Neuronal stem cell (in vitro differentiated cells): ENCODE measurements at regions not wholly inside any gene's neighbourhood (a gene's known extent, or its start where the extent isn't known, plus 50 kb on each side); places are given as distances from the start of the nearest gene placed in this dataset. TPM values are rescaled to one million over a fixed set of nuclear protein-coding genes. Genes with fewer than 3 reads are reported as not detected.
"Not testable (repeated sequence)": the region's sequence is repeated elsewhere in the genome, so short reads cannot be mapped to it uniquely, and the experiment has no call there.

ENCODE experiments used
- DNase-seq: peaks from one replicate; pipeline ENCODE4 v3.0.0-alpha.2; 2013; ENCODE audit warnings: low spot score
- H2AFZ ChIP-seq: one replicate; pipeline ENCODE4 v1.6.1; 2013; ENCODE audit warnings: mild to moderate bottlenecking, low read length, inconsistent platforms
- H2AK5ac ChIP-seq: 2 replicates; pipeline ENCODE4 v1.6.1; 2013; ENCODE audit warnings: low read depth, mild to moderate bottlenecking, inconsistent platforms, low read length, moderate library complexity, mixed read lengths
- H2BK120ac ChIP-seq: 2 replicates; pipeline ENCODE4 v1.6.1; 2013; ENCODE audit warnings: low read depth, mild to moderate bottlenecking, inconsistent platforms, low read length, moderate library complexity, mixed read lengths
- H2BK12ac ChIP-seq: one replicate; pipeline ENCODE4 v1.6.1; 2013; ENCODE audit warnings: low read length, inconsistent platforms
- H2BK15ac ChIP-seq: 2 replicates; pipeline ENCODE4 v1.6.1; 2013; ENCODE audit warnings: mild to moderate bottlenecking, low read length, inconsistent platforms, mixed read lengths
- H2BK5ac ChIP-seq: one replicate; pipeline ENCODE4 v1.6.1; 2013; ENCODE audit warnings: inconsistent platforms, mild to moderate bottlenecking, low read length, moderate library complexity
- H3K14ac ChIP-seq: one replicate; pipeline ENCODE4 v1.6.1; 2013; ENCODE audit warnings: low read length, inconsistent platforms
- H3K18ac ChIP-seq: 2 replicates; pipeline ENCODE4 v1.6.1; 2013; ENCODE audit warnings: low read length, inconsistent platforms
- H3K23ac ChIP-seq: 2 replicates; pipeline ENCODE4 v1.6.1; 2013; ENCODE audit warnings: low read depth, mild to moderate bottlenecking, mixed read lengths, low read length, inconsistent platforms; ENCODE audit not compliant: poor library complexity
- H3K27ac ChIP-seq: replicated peaks from 3 replicates; pipeline ENCODE4 v1.5.1; 2013; ENCODE audit warnings: low read length, inconsistent platforms
- H3K27me3 ChIP-seq, 3 experiments: 2 replicates each; pipeline ENCODE4 v1.6.1; 2013; ENCODE audit warnings: low read length in 3 of 3, mild to moderate bottlenecking in 2 of 3, inconsistent platforms in 1 of 3, low read depth in 1 of 3, mixed read lengths in 1 of 3, moderate library complexity in 1 of 3; ENCODE audit not compliant: control insufficient read depth in 3 of 3, insufficient read depth in 3 of 3
- H3K36me3 ChIP-seq, 2 donors: replicated peaks in 1 of 2; 2 replicates each; pipeline ENCODE4 v1.6.1; 2013; ENCODE audit warnings: low read length in 2 of 2; ENCODE audit not compliant: control insufficient read depth in 2 of 2, insufficient read depth in 2 of 2
- H3K4ac ChIP-seq: 2 replicates; pipeline ENCODE4 v1.6.1; 2013; ENCODE audit warnings: inconsistent platforms, mild to moderate bottlenecking, low read length, moderate library complexity
- H3K4me1 ChIP-seq, 2 donors: 1 replicate in 1 of 2; 2 replicates in 1 of 2; pipeline ENCODE4 v1.6.1; 2013; ENCODE audit warnings: low read length in 2 of 2, low read depth in 1 of 2; ENCODE audit not compliant: control insufficient read depth in 2 of 2, insufficient read depth in 1 of 2
- H3K4me2 ChIP-seq: one replicate; pipeline ENCODE4 v1.6.1; 2013; ENCODE audit warnings: mild to moderate bottlenecking, low read length, inconsistent platforms; ENCODE audit not compliant: insufficient read depth, poor library complexity, severe bottlenecking
- H3K4me3 ChIP-seq, 2 donors: 2 replicates each; pipeline ENCODE4 v1.5.1; 2013; ENCODE audit warnings: low read length in 2 of 2, mild to moderate bottlenecking in 2 of 2, inconsistent platforms in 1 of 2, moderate library complexity in 1 of 2
- H3K79me1 ChIP-seq: one replicate; pipeline ENCODE4 v1.6.1; 2013; ENCODE audit warnings: low read depth, mild to moderate bottlenecking, inconsistent platforms, low read length, moderate library complexity
- H3K9ac ChIP-seq: one replicate; pipeline ENCODE4 v1.6.1; 2013; ENCODE audit warnings: mild to moderate bottlenecking, low read depth, low read length, inconsistent platforms; ENCODE audit not compliant: poor library complexity
- H3K9me3 ChIP-seq, 2 donors: replicated peaks in 1 of 2; 2 replicates each; pipeline versions ENCODE3 to v1.6.1; 2013; ENCODE audit warnings: low read length in 2 of 2, mild to moderate bottlenecking in 2 of 2, inconsistent platforms in 1 of 2, low read depth in 1 of 2, mixed read lengths in 1 of 2, moderate library complexity in 1 of 2; ENCODE audit not compliant: control insufficient read depth in 2 of 2, insufficient read depth in 1 of 2
- H4K8ac ChIP-seq: one replicate; pipeline ENCODE4 v1.6.1; 2013; ENCODE audit warnings: low read depth, mild to moderate bottlenecking, inconsistent platforms, low read length, moderate library complexity
- H4K91ac ChIP-seq: one replicate; pipeline ENCODE4 v1.6.1; 2013; ENCODE audit warnings: low read length, low read depth, mild to moderate bottlenecking, inconsistent platforms; ENCODE audit not compliant: poor library complexity
- WGBS, 2 donors: extraction: QIAGEN DNeasy Blood & Tissue Kit; methylation state at CpG; one replicate each; pipeline ENCODE4 v1.1.7; 2013; ENCODE audit warnings: missing lambda C conversion rate in 2 of 2, mixed read lengths in 1 of 2; ENCODE audit not compliant: insufficient read length in 2 of 2, insufficient replicate concordance in 1 of 2; ENCODE audit errors: extremely low coverage in 2 of 2; 5-methylcytosine and 5-hydroxymethylcytosine counted together
- small RNA-seq: library from polyadenylated mRNA; stranded (forward); fragments of <200 nt; extraction: miRNeasy Mini kit (QIAGEN cat#:217004); gene quantifications from one replicate; pipeline ENCODE3, GENCODE V24; 2013; ENCODE audit not compliant: insufficient read depth

- H3K4me1 ChIP-seq, result no peaks in the 10 kb centered on the region
- no peak overlapping the region for H2BK120ac ChIP-seq
- H2BK12ac ChIP-seq, result no peak overlapping the region
- no peak overlapping the region for H2AK5ac ChIP-seq
- no peak overlapping the region for H2BK15ac ChIP-seq
- H3K27ac ChIP-seq, result no peak overlapping the region
- no peak overlapping the region for H4K91ac ChIP-seq
- peaks cover 0 to 2% (median 0%) of the 10 kb centered on the region in 3 experiments for H3K27me3 ChIP-seq
- no peaks in the 10 kb centered on the region for H3K79me1 ChIP-seq
- H3K9me3 ChIP-seq, result peaks cover 0 to 8% of the 10 kb centered on the region in 2 donors
- H3K23ac ChIP-seq, result no peak overlapping the region
- H2AFZ ChIP-seq, result no peak overlapping the region
- H3K4me3 ChIP-seq, result no peak overlapping the region
- H3K4ac ChIP-seq, result no peak overlapping the region
- H3K36me3 ChIP-seq, result no peaks in the 10 kb centered on the region
- H4K8ac ChIP-seq, result no peak overlapping the region
- DNase-seq, result no peak
- no peak overlapping the region for H3K4me2 ChIP-seq
- no CpG with 5 or more reads among the region's 5 CpGs for WGBS, 2 donors
- no peak overlapping the region for H3K18ac ChIP-seq
- no peak overlapping the region for H2BK5ac ChIP-seq
- no peak overlapping the region for H3K14ac ChIP-seq
- no peak overlapping the region for H3K9ac ChIP-seq
Observed at GRCh38 chr10:131041441-131041840, 270.1 kb downstream of the TCERG1L start.

GRCh38 chr10:131042015-131042414 is 269.5 kb downstream of the TCERG1L start:
- H3K79me1 ChIP-seq, H3K4me1 ChIP-seq, H2BK5ac ChIP-seq, H2BK12ac ChIP-seq, H3K4me3 ChIP-seq, H3K14ac ChIP-seq, H3K4me2 ChIP-seq, H3K23ac ChIP-seq, H2AFZ ChIP-seq, H3K9me3 ChIP-seq, H3K4ac ChIP-seq, H2BK15ac ChIP-seq, H3K27me3 ChIP-seq, H3K9ac ChIP-seq, H4K91ac ChIP-seq, H2AK5ac ChIP-seq, H3K36me3 ChIP-seq, DNase-seq, H4K8ac ChIP-seq, H3K18ac ChIP-seq, H2BK120ac ChIP-seq, H3K27ac ChIP-seq: not testable (repeated sequence)
- 100% methylated on average over 1 of the region's 6 CpGs; no CpG with 5 or more reads in 1 of the 2 donors for WGBS, 2 donors

Small RNA genes in the stretch of these regions (small RNA-seq; reads per million reads assigned to genes)
- not detected for gene MIR378C
- gene RF00019, result not detected
